H9 (cell line): ENCODE measurements at regions not wholly inside any gene's neighbourhood (a gene's known extent, or its start where the extent isn't known, plus 50 kb on each side); places are given as distances from the start of the nearest gene placed in this dataset.

Experiments used
- DNase-seq: peaks from one replicate; pipeline ENCODE4 v3.0.0-alpha.2; 2017
- H2AFZ ChIP-seq: one replicate; pipeline ENCODE4 v1.6.1; 2013; ENCODE audit warnings: mild to moderate bottlenecking, low read length, control low read depth, moderate library complexity
- H2AK5ac ChIP-seq: 2 replicates; pipeline ENCODE4 v1.6.1; 2013; ENCODE audit warnings: low read length, control low read depth, mixed read lengths; ENCODE audit not compliant: insufficient read length
- H2BK120ac ChIP-seq: one replicate; pipeline ENCODE4 v1.6.1; 2013; ENCODE audit warnings: low read depth, mild to moderate bottlenecking, low read length, control low read depth, inconsistent platforms; ENCODE audit not compliant: poor library complexity, severe bottlenecking
- H2BK12ac ChIP-seq: 2 replicates; pipeline ENCODE4 v1.6.1; 2013; ENCODE audit warnings: low read length, control low read depth, mixed read lengths, low read depth; ENCODE audit not compliant: insufficient read length
- H2BK15ac ChIP-seq: 2 replicates; pipeline ENCODE4 v1.6.1; 2013; ENCODE audit warnings: low read depth, low read length, control low read depth
- H2BK20ac ChIP-seq: one replicate; pipeline ENCODE4 v1.6.1; 2013; ENCODE audit warnings: low read depth, mild to moderate bottlenecking, low read length, control low read depth, inconsistent platforms; ENCODE audit not compliant: poor library complexity, severe bottlenecking
- H2BK5ac ChIP-seq: 2 replicates; pipeline ENCODE4 v1.6.1; 2013; ENCODE audit warnings: low read length, control low read depth, mixed read lengths; ENCODE audit not compliant: insufficient read length
- H3K14ac ChIP-seq: 2 replicates; pipeline ENCODE4 v1.6.1; 2013; ENCODE audit warnings: low read length, control low read depth; ENCODE audit not compliant: insufficient read depth
- H3K18ac ChIP-seq: 2 replicates; pipeline ENCODE4 v1.6.1; 2013; ENCODE audit warnings: low read depth, mild to moderate bottlenecking, mixed read lengths, low read length, control low read depth; ENCODE audit not compliant: insufficient read length
- H3K23ac ChIP-seq: 2 replicates; pipeline ENCODE4 v1.6.1; 2013; ENCODE audit warnings: low read length, control low read depth, mixed read lengths, low read depth; ENCODE audit not compliant: insufficient read length
- H3K23me2 ChIP-seq: 2 replicates; pipeline ENCODE4 v1.6.1; 2013; ENCODE audit warnings: low read depth, mild to moderate bottlenecking, mixed read lengths, low read length, control low read depth; ENCODE audit not compliant: insufficient read length, poor library complexity, severe bottlenecking
- H3K27ac ChIP-seq: 2 replicates; pipeline ENCODE4 v1.5.1; 2013; ENCODE audit warnings: low read length, control low read depth, mixed read lengths, low read depth; ENCODE audit not compliant: insufficient read length
- H3K27me3 ChIP-seq: 2 replicates; pipeline ENCODE4 v1.6.1; 2013; ENCODE audit warnings: low read length, control low read depth, inconsistent platforms; ENCODE audit not compliant: insufficient read depth
- H3K4ac ChIP-seq: 2 replicates; pipeline ENCODE4 v1.6.1; 2013; ENCODE audit warnings: low read depth, mild to moderate bottlenecking, control low read depth, inconsistent platforms, low read length, moderate library complexity
- H3K4me1 ChIP-seq: 2 replicates; pipeline ENCODE4 v1.6.1; 2013; ENCODE audit warnings: low read length, control low read depth, inconsistent platforms; ENCODE audit not compliant: insufficient read depth
- H3K4me2 ChIP-seq: 2 replicates; pipeline ENCODE4 v1.6.1; 2013; ENCODE audit warnings: low read length, control low read depth, mixed read lengths; ENCODE audit not compliant: insufficient read length, insufficient read depth
- H3K56ac ChIP-seq: 2 replicates; pipeline ENCODE4 v1.6.1; 2013; ENCODE audit warnings: low read depth, mild to moderate bottlenecking, mixed read lengths, low read length, control low read depth; ENCODE audit not compliant: insufficient read length
- H3K79me1 ChIP-seq: 2 replicates; pipeline ENCODE4 v1.6.1; 2013; ENCODE audit warnings: low read depth, mild to moderate bottlenecking, moderate library complexity, low read length, control low read depth, inconsistent platforms; ENCODE audit not compliant: insufficient read depth, poor library complexity, severe bottlenecking
- H3K79me2 ChIP-seq: 2 replicates; pipeline ENCODE4 v1.6.1; 2013; ENCODE audit warnings: low read length, control low read depth, inconsistent platforms; ENCODE audit not compliant: insufficient read depth
- H3K9ac ChIP-seq: 2 replicates; pipeline ENCODE4 v1.6.1; 2013; ENCODE audit warnings: low read length, control low read depth, mixed read lengths; ENCODE audit not compliant: insufficient read length; ENCODE audit errors: extremely low read depth
- H3K9me3 ChIP-seq: one replicate; pipeline ENCODE4 v1.6.1; 2013; ENCODE audit warnings: low read depth, low read length, inconsistent platforms; ENCODE audit not compliant: control insufficient read depth
- H3T11ph ChIP-seq: one replicate; pipeline ENCODE4 v1.6.1; 2013; ENCODE audit warnings: mild to moderate bottlenecking, low read length, control low read depth, inconsistent platforms
- H4K20me1 ChIP-seq: one replicate; pipeline ENCODE4 v1.6.1; 2013; ENCODE audit not compliant: control insufficient read depth, insufficient read length, insufficient read depth
- H4K5ac ChIP-seq: 2 replicates; pipeline ENCODE4 v1.6.1; 2013; ENCODE audit warnings: low read depth, mild to moderate bottlenecking, mixed read lengths, low read length, control low read depth; ENCODE audit not compliant: insufficient read length
- H4K8ac ChIP-seq: replicated peaks from 2 replicates; pipeline ENCODE4 v1.6.1; 2013; ENCODE audit warnings: low read length, control low read depth, mixed read lengths, low read depth; ENCODE audit not compliant: insufficient read length
- H4K91ac ChIP-seq: 2 replicates; pipeline ENCODE4 v1.6.1; 2013; ENCODE audit warnings: low read depth, mild to moderate bottlenecking, moderate library complexity, mixed read lengths, low read length, control low read depth; ENCODE audit not compliant: insufficient read length
- H3K27ac Mint-ChIP-seq, 3 experiments: 2 replicates in 2 of 3; 3 replicates in 1 of 3; pipeline ENCODE4 v1.8.0; 2020 to 2021; ENCODE audit warnings: mixed read lengths in 3 of 3, mild to moderate bottlenecking in 1 of 3, moderate library complexity in 1 of 3
- H3K27me3 Mint-ChIP-seq: 2 replicates; pipeline ENCODE4 v1.8.0; 2021; ENCODE audit warnings: low read depth, mild to moderate bottlenecking, moderate library complexity, mixed read lengths
- H3K36me3 Mint-ChIP-seq, 3 experiments: 2 replicates in 2 of 3; 3 replicates in 1 of 3; pipeline ENCODE4 v1.8.0; 2020 to 2021; ENCODE audit warnings: low read depth in 3 of 3, mixed read lengths in 3 of 3; ENCODE audit not compliant: insufficient read depth in 1 of 3
- H3K4me1 Mint-ChIP-seq, 2 experiments: 2 replicates each; pipeline ENCODE4 v1.8.0; 2020; ENCODE audit warnings: mixed read lengths in 2 of 2
- H3K4me3 Mint-ChIP-seq, 2 experiments: 2 replicates in 1 of 2; 3 replicates in 1 of 2; pipeline ENCODE4 v1.8.0; 2020 to 2021; ENCODE audit warnings: mild to moderate bottlenecking in 2 of 2, mixed read lengths in 2 of 2, moderate library complexity in 1 of 2
- H3K9me3 Mint-ChIP-seq, 2 experiments: 2 replicates in 1 of 2; 3 replicates in 1 of 2; pipeline ENCODE4 v1.8.0; 2020; ENCODE audit warnings: mild to moderate bottlenecking in 2 of 2, mixed read lengths in 2 of 2, moderate library complexity in 1 of 2
- WGBS: extraction: QIAGEN DNeasy Blood & Tissue Kit; methylation state at CpG from one replicate; pipeline ENCODE4 v1.1.7; 2013; ENCODE audit warnings: missing lambda C conversion rate, low lambda C conversion rate, mixed read lengths; ENCODE audit not compliant: insufficient read length; ENCODE audit errors: extremely low coverage; 5-methylcytosine and 5-hydroxymethylcytosine counted together
- TF ChIP-seq, protein P1 (sequence below): fragments of 200-600 bp; sonication (generic); conservative IDR thresholded peaks from 3 replicates; pipeline ENCODE4 v1.8.0; 2021; ENCODE audit warnings: antibody characterized with exemption, mild to moderate bottlenecking

DNA sequence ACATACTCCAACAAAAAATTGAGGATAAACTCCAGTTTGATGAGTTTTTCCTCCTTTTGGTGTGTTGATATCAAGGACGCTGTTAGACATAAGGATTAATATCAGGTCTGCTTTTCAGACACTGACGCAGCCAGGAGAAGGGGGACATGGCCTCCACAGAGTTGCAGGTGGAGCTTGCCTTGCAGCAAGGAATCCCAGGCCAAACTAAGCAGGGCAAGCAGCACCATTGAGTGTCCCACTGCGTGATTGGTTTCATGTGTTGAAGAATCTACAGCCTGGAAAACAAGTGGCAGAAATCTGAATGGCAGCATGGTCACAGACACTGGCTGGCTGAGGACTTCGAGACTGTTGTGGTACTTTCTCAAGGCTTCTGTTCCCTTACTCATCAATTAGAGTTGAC, 777.6 kb downstream of the KCNJ18 start:
- no peaks in the 10 kb centered on the region for H3K4me1 ChIP-seq
- H3K18ac ChIP-seq, result no peak overlapping the region
- no peak overlapping the region for H3K23ac ChIP-seq
- no peak overlapping the region for H3K9ac ChIP-seq
- H3K4me2 ChIP-seq, result no peak overlapping the region
- no peak overlapping the region for H2BK15ac ChIP-seq
- H4K91ac ChIP-seq, result no peak overlapping the region
- H2BK12ac ChIP-seq, result no peak overlapping the region
- H4K8ac ChIP-seq, result no peak overlapping the region
- no CpG with 5 or more reads among the region's 4 CpGs for WGBS
- H3K9me3 ChIP-seq, result peaks cover 64% of the 10 kb centered on the region
- Mint-ChIP-seq H3K27me3 (peaks cover 3% of the 10 kb centered on the region; the same call in 1 of the 2 replicates), H3K27ac (no peak overlapping the region), H3K4me3 (no peak overlapping the region), H3K36me3 (peaks cover 9 to 30% (median 13%) of the 10 kb centered on the region in 3 experiments; a peak in 6 of 7 replicates), H3K4me1 (no peaks in the 10 kb centered on the region), H3K9me3 (peaks cover 87 to 90% of the 10 kb centered on the region in 2 experiments)
- no peaks in the 10 kb centered on the region for H3K79me1 ChIP-seq
- no peaks in the 10 kb centered on the region for H4K20me1 ChIP-seq
- no peak overlapping the region for H2AK5ac ChIP-seq
- H3K79me2 ChIP-seq, result no peaks in the 10 kb centered on the region
- no peak overlapping the region for H2AFZ ChIP-seq
- H2BK20ac ChIP-seq, result no peak overlapping the region
- DNase-seq, result no peak
- no peak overlapping the region for H4K5ac ChIP-seq
- no peak overlapping the region for H3K27ac ChIP-seq
- no peak overlapping the region for H3T11ph ChIP-seq
- H2BK120ac ChIP-seq, result no peak overlapping the region
- no peak overlapping the region for H2BK5ac ChIP-seq
- H3K56ac ChIP-seq, result no peak overlapping the region
- no peaks in the 10 kb centered on the region for H3K27me3 ChIP-seq
- H3K14ac ChIP-seq, result no peak overlapping the region
- no peaks in the 10 kb centered on the region for H3K23me2 ChIP-seq
- TF ChIP-seq, protein P1, sequence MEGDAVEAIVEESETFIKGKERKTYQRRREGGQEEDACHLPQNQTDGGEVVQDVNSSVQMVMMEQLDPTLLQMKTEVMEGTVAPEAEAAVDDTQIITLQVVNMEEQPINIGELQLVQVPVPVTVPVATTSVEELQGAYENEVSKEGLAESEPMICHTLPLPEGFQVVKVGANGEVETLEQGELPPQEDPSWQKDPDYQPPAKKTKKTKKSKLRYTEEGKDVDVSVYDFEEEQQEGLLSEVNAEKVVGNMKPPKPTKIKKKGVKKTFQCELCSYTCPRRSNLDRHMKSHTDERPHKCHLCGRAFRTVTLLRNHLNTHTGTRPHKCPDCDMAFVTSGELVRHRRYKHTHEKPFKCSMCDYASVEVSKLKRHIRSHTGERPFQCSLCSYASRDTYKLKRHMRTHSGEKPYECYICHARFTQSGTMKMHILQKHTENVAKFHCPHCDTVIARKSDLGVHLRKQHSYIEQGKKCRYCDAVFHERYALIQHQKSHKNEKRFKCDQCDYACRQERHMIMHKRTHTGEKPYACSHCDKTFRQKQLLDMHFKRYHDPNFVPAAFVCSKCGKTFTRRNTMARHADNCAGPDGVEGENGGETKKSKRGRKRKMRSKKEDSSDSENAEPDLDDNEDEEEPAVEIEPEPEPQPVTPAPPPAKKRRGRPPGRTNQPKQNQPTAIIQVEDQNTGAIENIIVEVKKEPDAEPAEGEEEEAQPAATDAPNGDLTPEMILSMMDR, result no peak
- H3K4ac ChIP-seq, result no peak overlapping the region
